Heart left ventricle (tissue), 16 donors: ENCODE measurements at regions not wholly inside any gene's neighbourhood (a gene's known extent, or its start where the extent isn't known, plus 50 kb on each side); places are given as distances from the start of the nearest gene placed in this dataset.

Source experiments
- ATAC-seq, 4 donors: fragments of 200-7000 bp; cut with Tn5 transposase; one replicate each; pipeline ENCODE4 v1.9.1; 2020 to 2022; ENCODE audit warnings: moderate library complexity in 4 of 4, mild to moderate bottlenecking in 3 of 4, moderate number of reproducible peaks in 1 of 4
- DNase-seq, 5 donors: peaks; one replicate each; pipeline ENCODE4 v3.0.0-alpha.2; 2020
- H3K27ac ChIP-seq, 12 donors: fragments of 200-600 bp; sonication (generic) in 4 of 12; one replicate each; pipeline versions ENCODE4 v1.5.0 to v1.8.0; 2016 to 2022; ENCODE audit warnings: mild to moderate bottlenecking in 2 of 12
- H3K27me3 ChIP-seq, 9 donors: fragments of 200-600 bp; sonication (generic) in 2 of 9; one replicate each; pipeline versions ENCODE4 v1.5.1 to v1.8.0; 2016 to 2022; ENCODE audit warnings: mild to moderate bottlenecking in 3 of 9
- H3K36me3 ChIP-seq, 9 donors: fragments of 200-600 bp; sonication (generic) in 2 of 9; one replicate each; pipeline versions ENCODE4 v1.5.0 to v1.8.0; 2018 to 2022; ENCODE audit warnings: mild to moderate bottlenecking in 2 of 9
- H3K4me1 ChIP-seq, 12 donors: fragments of 200-600 bp; sonication (generic) in 4 of 12; one replicate each; pipeline versions ENCODE4 v1.5.0 to v1.8.0; 2016 to 2022; ENCODE audit warnings: mild to moderate bottlenecking in 3 of 12
- H3K4me3 ChIP-seq, 12 donors: fragments of 200-600 bp; sonication (generic) in 4 of 12; one replicate each; pipeline versions ENCODE4 v1.5.0 to v1.8.0; 2017 to 2022; ENCODE audit warnings: mild to moderate bottlenecking in 9 of 12, moderate library complexity in 4 of 12
- H3K9me3 ChIP-seq, 12 donors: fragments of 200-600 bp; sonication (generic) in 4 of 12; one replicate each; pipeline versions ENCODE4 v1.5.0 to v1.8.0; 2016 to 2022; ENCODE audit warnings: mild to moderate bottlenecking in 1 of 12
- CTCF ChIP-seq, 12 donors: fragments of 200-600 bp; sonication (generic) in 4 of 12; IDR thresholded peaks; one replicate each; pipeline versions ENCODE4 v1.5.0 to v1.8.0; 2018 to 2022; ENCODE audit warnings: antibody characterized with exemption in 12 of 12, mild to moderate bottlenecking in 5 of 12
- POLR2A ChIP-seq, 2 donors: fragments of 450-650 bp; IDR thresholded peaks; one replicate each; pipeline ENCODE4 v1.6.1; 2017; ENCODE audit warnings: antibody characterized with exemption in 2 of 2, mild to moderate bottlenecking in 2 of 2, moderate library complexity in 2 of 2
- WGBS, 4 donors: extraction: QIAGEN DNeasy Blood & Tissue Kit in 2 of 4; methylation state at CpG; one replicate each; pipeline versions ENCODE4 v1.1.5 to v1.1.7; 2013 to 2018; 5-methylcytosine and 5-hydroxymethylcytosine counted together
- intact Hi-C, 10 donors: fragments of 100-400 bp; cut with DNase I; formaldehyde crosslinking; loops; one replicate each; pipeline versions ENCODE4 v1.11.1 to v1.14.2; 2022
- donor health status: ischemic (EF 13 %, LVEDD 7.1; RV severe dilation, severe dysfunction).
- donor health status: healthy with polysubstance abuse.
- donor health status: DM: no; HTN: yes; CAD: no.
- donor health status: DM: no; HTN: no; CAD: no.
- donor health status: ischemic (EF 25% LVEDD 6.9; RV normal size, moderate dysfunction).
- donor health status: ischemic (EF 25% LVEDD 5.7; RV mildly dilated, moderate dysfunction).
- donor health status: healthy.
- donor health status: DM: yes; HTN: yes; CAD: no.
- donor health status: ischemic (EF 35%, LVEDD 5.7; RV mildly dilated, moderate dysfunction).
- donor health status: nonischemic (EF 11% LVEDD 7.7; RV severe dilation, severe dysfunction).
- donor health status: DM: yes; HTN: yes; CAD: no.
- donor health status: PGD.
- donor health status: ischemic (EF 29% LVEDD 5.4; RV normal size, mild dysfunction).
- donor health status: nonischemic (EF 23%, LVEDD 6.1; RV moderate dilation, normal function).

GRCh38 chr6:103885446-103885845 is 974.3 kb downstream of the HACE1 start:
- intact Hi-C loops, result no loop called here
- Histone ChIP-seq H3K36me3 (no peaks in the 10 kb centered on the region), H3K9me3 (peaks cover 0 to under 1% (median 0%) of the 10 kb centered on the region in 12 donors), H3K27ac (no peak overlapping the region), H3K4me1 (no peaks in the 10 kb centered on the region), H3K27me3 (no peaks in the 10 kb centered on the region), H3K4me3 (no peak overlapping the region)
- no peak for DNase-seq
- 64 to 75% (median 65%) methylated on average over 1 of the region's 1 CpG for WGBS, 4 donors
- ATAC-seq, result no peak
- TF ChIP-seq POLR2A (IDR thresholded peaks at IDR 0.05), result no peak
- no peak for TF ChIP-seq CTCF (IDR thresholded peaks at IDR 0.05)

- no peaks in the 10 kb centered on the region for H3K36me3 ChIP-seq
- peaks cover 0 to 10% (median 0%) of the 10 kb centered on the region in 12 donors for H3K9me3 ChIP-seq
- no peak for TF ChIP-seq POLR2A (IDR thresholded peaks at IDR 0.05)
- TF ChIP-seq CTCF (IDR thresholded peaks at IDR 0.05), result no peak
- no peaks in the 10 kb centered on the region for H3K4me1 ChIP-seq
- H3K27me3 ChIP-seq, result no peaks in the 10 kb centered on the region
- H3K4me3 ChIP-seq, result no peak overlapping the region
- DNase-seq (no peak), ATAC-seq (no peak)
- WGBS, 4 donors, result 85 to 87% (median 86%) methylated on average over 3 of the region's 3 CpGs
- intact Hi-C loops, result no loop called here
- H3K27ac ChIP-seq, result no peak overlapping the region
Observed at GRCh38 chr6:103879800-103880199, 979.9 kb downstream of the HACE1 start.

- Histone ChIP-seq H3K4me1 (no peaks in the 10 kb centered on the region), H3K36me3 (no peaks in the 10 kb centered on the region), H3K4me3 (no peak overlapping the region), H3K27ac (no peak overlapping the region), H3K9me3 (peaks cover 0 to 10% (median 0%) of the 10 kb centered on the region in 12 donors), H3K27me3 (no peaks in the 10 kb centered on the region)
- DNase-seq, result no peak
- no peak for ATAC-seq
- no peak for TF ChIP-seq POLR2A (IDR thresholded peaks at IDR 0.05)
- TF ChIP-seq CTCF (IDR thresholded peaks at IDR 0.05), result no peak
- intact Hi-C loops, result no loop called here
- 64 to 69% (median 67%) methylated on average over 3 of the region's 3 CpGs for WGBS, 4 donors
Observed at GRCh38 chr6:103875221-103875620, 984.5 kb downstream of the HACE1 start.

- no peaks in the 10 kb centered on the region for H3K27me3 ChIP-seq
- H3K27ac ChIP-seq, result no peak overlapping the region
- H3K4me3 ChIP-seq, result no peak overlapping the region
- H3K4me1 ChIP-seq, result no peaks in the 10 kb centered on the region
- TF ChIP-seq CTCF (IDR thresholded peaks at IDR 0.05) (no peak), POLR2A (IDR thresholded peaks at IDR 0.05) (no peak)
- intact Hi-C loops, result no loop called here
- 35 to 52% (median 44%) methylated on average over 3 of the region's 3 CpGs for WGBS, 4 donors
- no peaks in the 10 kb centered on the region for H3K36me3 ChIP-seq
- H3K9me3 ChIP-seq, result peaks cover 0 to 6% (median 0%) of the 10 kb centered on the region in 12 donors
- ATAC-seq (no peak), DNase-seq (no peak)
Observed at GRCh38 chr6:103874575-103874974, 985.1 kb downstream of the HACE1 start.
